ENCODE measurements at regions not wholly inside any gene's neighbourhood (a gene's known extent, or its start where the extent isn't known, plus 50 kb on each side); places are given as distances from the start of the nearest gene placed in this dataset.
"Not testable (repeated sequence)": the region's sequence is repeated elsewhere in the genome, so short reads cannot be mapped to it uniquely, and the experiment has no call there.

DNA sequence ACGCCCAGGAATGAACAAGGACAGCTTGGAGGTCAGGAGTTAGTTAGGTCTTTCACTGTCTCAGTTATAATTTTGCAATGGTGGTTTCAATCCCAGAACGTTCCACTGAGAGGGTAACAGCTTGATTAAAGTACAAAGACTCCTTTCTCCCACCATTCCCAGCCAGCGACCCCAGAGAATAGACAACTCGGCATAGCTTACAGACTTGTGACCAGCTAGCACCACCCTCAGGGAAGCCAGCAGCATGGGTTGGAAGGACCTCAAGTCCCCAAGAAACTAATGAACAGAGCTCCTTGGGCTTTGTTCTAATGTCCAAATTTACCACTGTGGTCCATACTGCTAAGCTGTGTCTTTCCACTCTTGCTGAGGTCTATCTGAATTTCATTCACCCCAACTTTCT lies 72.0 kb upstream of the MED14 start:
- Histone ChIP-seq H3K27me3 (ENCODE audit: control insufficient read depth, insufficient read depth, low read length) (no peaks in the 10 kb centered on the region), H3K79me2 (no peaks in the 10 kb centered on the region), H3K9me3 (ENCODE audit: control insufficient read depth, low read length) (no peaks in the 10 kb centered on the region), H3K9ac (no peak overlapping the region), H3K4me3 (ENCODE audit: low read depth, low read length) (no peak overlapping the region), H3K4me1 (no peaks in the 10 kb centered on the region), H3K36me3 (ENCODE audit: control insufficient read depth, insufficient read depth, low read length) (no peaks in the 10 kb centered on the region), H3K4me2 (ENCODE audit: low read length) (no peak overlapping the region), H3K27ac (no peak overlapping the region), H2AFZ (no peak overlapping the region)
- TF ChIP-seq CTCF (IDR thresholded peaks at IDR 0.05), result no peak

GRCh38 chrX:40808203-40808602 lies 72.9 kb upstream of the MED14 start:
- H3K4me3 ChIP-seq (ENCODE audit: low read depth, low read length), result no peak overlapping the region
- no peak overlapping the region for H3K27ac ChIP-seq
- no peaks in the 10 kb centered on the region for H3K79me2 ChIP-seq
- no peaks in the 10 kb centered on the region for H3K9me3 ChIP-seq (ENCODE audit: control insufficient read depth, low read length)
- H2AFZ ChIP-seq, result no peak overlapping the region
- no peaks in the 10 kb centered on the region for H3K36me3 ChIP-seq (ENCODE audit: control insufficient read depth, insufficient read depth, low read length)
- no peaks in the 10 kb centered on the region for H3K27me3 ChIP-seq (ENCODE audit: control insufficient read depth, insufficient read depth, low read length)
- H3K4me2 ChIP-seq (ENCODE audit: low read length), result no peak overlapping the region
- TF ChIP-seq CTCF (IDR thresholded peaks at IDR 0.05), result no peak
- H3K9ac ChIP-seq, result no peak overlapping the region
- H3K4me1 ChIP-seq, result no peaks in the 10 kb centered on the region

DNA sequence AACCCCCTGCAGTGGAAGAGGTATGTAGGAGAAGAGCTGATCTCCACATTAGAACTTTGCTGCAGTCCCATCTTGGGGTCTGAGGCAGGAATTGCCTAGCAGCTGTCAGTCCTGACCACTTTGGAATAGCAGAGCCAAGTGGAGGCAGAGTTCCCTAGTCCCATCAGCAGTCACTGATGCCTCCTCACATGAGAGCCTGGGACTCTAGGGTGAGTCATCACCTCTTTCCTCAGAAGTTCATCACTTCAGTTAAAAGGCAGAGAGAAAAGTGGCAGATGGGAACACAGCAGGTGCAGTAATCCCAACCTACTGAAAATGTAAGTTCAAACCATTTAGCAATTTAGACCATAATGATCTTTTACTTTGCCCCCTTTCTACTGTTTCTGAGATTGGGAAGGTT lies 73.9 kb upstream of the MED14 start:
- Histone ChIP-seq H3K4me3 (ENCODE audit: low read depth, low read length) (no peak overlapping the region), H2AFZ (no peak overlapping the region), H3K27ac (no peak overlapping the region), H3K27me3 (ENCODE audit: control insufficient read depth, insufficient read depth, low read length) (no peaks in the 10 kb centered on the region), H3K4me1 (no peaks in the 10 kb centered on the region), H3K79me2 (no peaks in the 10 kb centered on the region), H3K9me3 (ENCODE audit: control insufficient read depth, low read length) (no peaks in the 10 kb centered on the region), H3K9ac (no peak overlapping the region), H3K4me2 (ENCODE audit: low read length) (no peak overlapping the region), H3K36me3 (ENCODE audit: control insufficient read depth, insufficient read depth, low read length) (no peaks in the 10 kb centered on the region)
- no peak for TF ChIP-seq CTCF (IDR thresholded peaks at IDR 0.05)

DNA sequence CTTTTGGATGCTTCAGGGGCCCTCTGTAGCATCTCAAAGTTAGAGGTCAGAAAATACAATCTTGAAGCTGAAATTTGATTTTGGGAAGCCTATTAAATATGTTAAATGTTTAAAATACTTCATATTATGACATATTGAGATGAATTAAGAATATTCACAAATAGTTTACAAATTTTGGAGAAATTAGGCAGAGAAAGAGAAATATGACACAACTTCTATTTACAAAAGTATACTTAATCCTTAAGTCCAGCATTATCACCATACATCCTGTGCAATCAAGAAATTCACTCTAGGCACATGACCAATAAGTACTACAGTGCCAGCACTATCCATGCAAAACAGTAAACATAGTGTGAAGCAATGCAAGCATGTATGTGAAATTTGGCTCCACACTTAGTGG lies 79.7 kb upstream of the MED14 start:
- H3K9me3 ChIP-seq (ENCODE audit: control insufficient read depth, low read length); H3K9ac ChIP-seq; H3K36me3 ChIP-seq (ENCODE audit: control insufficient read depth, insufficient read depth, low read length); H3K4me1 ChIP-seq; H3K4me3 ChIP-seq (ENCODE audit: low read depth, low read length); H3K27ac ChIP-seq; H3K79me2 ChIP-seq; H3K27me3 ChIP-seq (ENCODE audit: control insufficient read depth, insufficient read depth, low read length); H3K4me2 ChIP-seq (ENCODE audit: low read length); H2AFZ ChIP-seq: not testable (repeated sequence)

DNA sequence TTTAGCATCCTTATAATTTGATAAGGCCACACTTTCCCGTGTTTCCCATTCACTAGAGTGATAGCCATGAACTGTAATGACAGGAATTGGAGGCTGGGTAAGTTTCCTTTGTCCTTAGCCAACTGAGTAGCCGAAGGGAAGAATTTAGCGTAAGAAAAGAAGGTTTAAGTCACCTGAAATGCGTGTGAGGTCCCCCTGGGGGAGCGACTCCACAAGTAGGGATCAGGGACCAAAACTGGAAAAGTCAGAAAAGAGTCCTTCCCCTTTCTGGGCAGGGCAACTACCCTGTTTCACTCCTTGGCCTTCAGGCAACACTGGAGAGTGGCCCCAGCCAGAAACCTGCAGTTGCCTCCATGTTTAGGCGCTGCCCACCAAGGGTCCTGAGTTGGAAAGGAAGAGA lies 81.6 kb upstream of the MED14 start:
- Histone ChIP-seq H3K27me3 (ENCODE audit: control insufficient read depth, insufficient read depth, low read length) (no peaks in the 10 kb centered on the region), H3K4me2 (ENCODE audit: low read length) (no peak overlapping the region), H2AFZ (no peak overlapping the region), H3K9me3 (ENCODE audit: control insufficient read depth, low read length) (no peaks in the 10 kb centered on the region), H3K27ac (no peak overlapping the region), H3K4me3 (ENCODE audit: low read depth, low read length) (no peak overlapping the region), H3K9ac (no peak overlapping the region), H3K79me2 (no peaks in the 10 kb centered on the region), H3K4me1 (no peaks in the 10 kb centered on the region), H3K36me3 (ENCODE audit: control insufficient read depth, insufficient read depth, low read length) (no peaks in the 10 kb centered on the region)
- no peak for TF ChIP-seq CTCF (IDR thresholded peaks at IDR 0.05)

Data from parathyroid adenoma (tissue), 2 donors.